Esophagus squamous epithelium (tissue), 4 donors: ENCODE measurements at regions not wholly inside any gene's neighbourhood (a gene's known extent, or its start where the extent isn't known, plus 50 kb on each side); places are given as distances from the start of the nearest gene placed in this dataset.

Source experiments
- CTCF ChIP-seq, 6 experiments: fragments of 450-650 bp in 4 of 6; fragments of 200-600 bp in 2 of 6; sonication (generic) in 2 of 6; IDR thresholded peaks; one replicate each; pipeline ENCODE4 v1.5.1; 2016 to 2019; ENCODE audit warnings: antibody characterized with exemption in 6 of 6, mild to moderate bottlenecking in 4 of 6, moderate library complexity in 4 of 6
- POLR2A ChIP-seq, 4 donors: fragments of 450-650 bp; IDR thresholded peaks; one replicate each; pipeline ENCODE4 v1.6.1; 2017; ENCODE audit warnings: antibody characterized with exemption in 4 of 4, mild to moderate bottlenecking in 4 of 4, moderate library complexity in 3 of 4

- TF ChIP-seq CTCF (IDR thresholded peaks at IDR 0.05): no peak
- no peak for TF ChIP-seq POLR2A (IDR thresholded peaks at IDR 0.05)
Observed at GRCh38 chr6:121835662-121836061, 400.2 kb downstream of the GJA1 start.
